RWPE1 (cell line): ENCODE measurements at regions not wholly inside any gene's neighbourhood (a gene's known extent, or its start where the extent isn't known, plus 50 kb on each side); places are given as distances from the start of the nearest gene placed in this dataset.

Experiments used
- CTCF ChIA-PET: fragments of 350-600 bp; sonication (Branson Sonifier 250); formaldehyde crosslinking; extraction: SDS; loops from one replicate; lab custom pipeline; 2021; lab: Yijun Ruan, JAX
- POLR2A ChIA-PET: fragments of 400-600 bp; formaldehyde crosslinking; extraction: SDS; loops from one replicate; lab custom pipeline; 2020; ENCODE audit warnings: antibody characterized with exemption; ENCODE audit not compliant: low non-redundant PET; lab: Yijun Ruan, JAX
- DNase-seq: peaks from one replicate; pipeline ENCODE4 v3.0.0; 2012; ENCODE audit warnings: low spot score
- H3K27ac ChIP-seq: fragments of 450-650 bp; 2 replicates; pipeline ENCODE4 v1.5.1; 2017
- TF ChIP-seq, protein P1 (sequence below): fragments of 450-650 bp; conservative IDR thresholded peaks from 2 replicates; pipeline ENCODE4 v1.5.1; 2017; ENCODE audit warnings: low read depth, mild to moderate bottlenecking

- no peak overlapping the region for H3K27ac ChIP-seq
- DNase-seq, result no peak
- ChIA-PET POLR2A (no interaction called here), CTCF (no interaction called here)
- TF ChIP-seq, protein P1, sequence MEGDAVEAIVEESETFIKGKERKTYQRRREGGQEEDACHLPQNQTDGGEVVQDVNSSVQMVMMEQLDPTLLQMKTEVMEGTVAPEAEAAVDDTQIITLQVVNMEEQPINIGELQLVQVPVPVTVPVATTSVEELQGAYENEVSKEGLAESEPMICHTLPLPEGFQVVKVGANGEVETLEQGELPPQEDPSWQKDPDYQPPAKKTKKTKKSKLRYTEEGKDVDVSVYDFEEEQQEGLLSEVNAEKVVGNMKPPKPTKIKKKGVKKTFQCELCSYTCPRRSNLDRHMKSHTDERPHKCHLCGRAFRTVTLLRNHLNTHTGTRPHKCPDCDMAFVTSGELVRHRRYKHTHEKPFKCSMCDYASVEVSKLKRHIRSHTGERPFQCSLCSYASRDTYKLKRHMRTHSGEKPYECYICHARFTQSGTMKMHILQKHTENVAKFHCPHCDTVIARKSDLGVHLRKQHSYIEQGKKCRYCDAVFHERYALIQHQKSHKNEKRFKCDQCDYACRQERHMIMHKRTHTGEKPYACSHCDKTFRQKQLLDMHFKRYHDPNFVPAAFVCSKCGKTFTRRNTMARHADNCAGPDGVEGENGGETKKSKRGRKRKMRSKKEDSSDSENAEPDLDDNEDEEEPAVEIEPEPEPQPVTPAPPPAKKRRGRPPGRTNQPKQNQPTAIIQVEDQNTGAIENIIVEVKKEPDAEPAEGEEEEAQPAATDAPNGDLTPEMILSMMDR, result no peak
Measured at GRCh38 chr5:10910261-10910660, 149.2 kb upstream of the DAP start.

DNA sequence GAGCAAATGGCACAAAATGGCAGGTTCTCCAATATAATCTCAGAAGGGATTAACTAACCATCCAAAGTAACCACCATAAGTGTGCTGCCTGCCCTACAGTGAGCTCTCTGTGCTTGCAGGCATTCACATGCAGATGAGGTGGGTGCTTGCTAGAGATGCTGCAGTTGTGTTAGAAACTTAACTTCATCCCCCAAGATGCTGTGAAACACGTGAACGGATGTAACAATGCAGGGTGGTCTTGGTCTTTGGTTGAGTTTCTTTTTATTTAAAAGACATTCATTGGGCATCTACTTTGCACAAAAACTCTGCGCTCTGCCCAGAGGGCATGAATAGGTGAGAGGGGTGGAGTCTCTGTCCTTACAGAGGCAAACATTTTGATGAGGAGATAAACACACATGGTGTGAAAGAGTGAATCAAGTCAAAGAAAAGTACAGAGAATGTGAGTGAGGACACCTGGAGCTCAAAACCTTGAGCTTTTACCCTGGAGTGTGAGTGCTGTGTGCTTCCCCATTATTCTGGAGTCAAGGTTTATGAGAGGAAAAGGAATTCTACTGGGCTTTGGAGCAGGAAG, 143.9 kb upstream of the DAP start:
- ChIA-PET CTCF (no interaction called here), POLR2A (no interaction called here)
- no peak overlapping the region for H3K27ac ChIP-seq
- DNase-seq, result no peak
- TF ChIP-seq, protein P1, result no peak

- POLR2A ChIA-PET, result no interaction called here
- H3K27ac ChIP-seq, result no peak overlapping the region
- TF ChIP-seq, protein P1, result no peak
- CTCF ChIA-PET, result no interaction called here
- DNase-seq, result no peak
Measured at GRCh38 chr5:10903786-10904560, 142.9 kb upstream of the DAP start.

- CTCF ChIA-PET, result no interaction called here
- TF ChIP-seq, protein P1, result no peak
- POLR2A ChIA-PET, result no interaction called here
- H3K27ac ChIP-seq, result no peak overlapping the region
- DNase-seq, result no peak
Measured at GRCh38 chr5:10902145-10902544, 141.1 kb upstream of the DAP start.

GRCh38 chr5:10898514-10898913, 137.5 kb upstream of the DAP start:
- TF ChIP-seq, protein P1, result no peak
- ChIA-PET POLR2A (no interaction called here), CTCF (no interaction called here)

DNA sequence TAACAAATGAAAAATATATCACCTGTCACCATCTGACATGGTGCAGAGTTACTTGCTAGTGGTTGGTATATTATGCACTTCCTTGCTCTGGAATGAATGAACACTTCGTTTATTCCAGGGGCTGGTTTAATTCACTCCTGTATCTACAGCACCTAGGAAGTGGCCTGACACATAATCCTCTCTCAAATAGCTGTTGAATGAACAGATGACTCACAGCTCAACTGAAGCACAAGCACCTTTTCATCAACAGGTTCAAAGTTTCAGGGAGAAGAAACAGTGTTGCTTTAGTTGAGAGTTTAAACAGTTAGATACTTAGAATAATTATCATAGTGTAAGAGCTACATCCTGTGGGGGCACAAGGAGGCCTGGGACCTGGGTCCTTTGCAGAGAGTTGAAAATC, 135.0 kb upstream of the DAP start:
- no peak overlapping the region for H3K27ac ChIP-seq
- TF ChIP-seq, protein P1, result no peak
- DNase-seq, result no peak
- POLR2A ChIA-PET, result no interaction called here
- CTCF ChIA-PET, result no interaction called here

More at GRCh38 chr5:10898514-10898913, 137.5 kb upstream of the DAP start:
- no peak for DNase-seq
- no peak overlapping the region for H3K27ac ChIP-seq
